SH-SY5Y (cell line): ENCODE measurements at regions not wholly inside any gene's neighbourhood (a gene's known extent, or its start where the extent isn't known, plus 50 kb on each side); places are given as distances from the start of the nearest gene placed in this dataset.

Source experiments
- GATA2 ChIP-seq: IDR thresholded peaks from 2 replicates; pipeline ENCODE4 v1.6.1; 2011; ENCODE audit warnings: mild to moderate bottlenecking, low read depth, low read length
- GATA3 ChIP-seq: IDR thresholded peaks from 2 replicates; pipeline ENCODE4 v1.6.1; 2011; ENCODE audit warnings: low read depth, mild to moderate bottlenecking, low read length, moderate library complexity

DNA sequence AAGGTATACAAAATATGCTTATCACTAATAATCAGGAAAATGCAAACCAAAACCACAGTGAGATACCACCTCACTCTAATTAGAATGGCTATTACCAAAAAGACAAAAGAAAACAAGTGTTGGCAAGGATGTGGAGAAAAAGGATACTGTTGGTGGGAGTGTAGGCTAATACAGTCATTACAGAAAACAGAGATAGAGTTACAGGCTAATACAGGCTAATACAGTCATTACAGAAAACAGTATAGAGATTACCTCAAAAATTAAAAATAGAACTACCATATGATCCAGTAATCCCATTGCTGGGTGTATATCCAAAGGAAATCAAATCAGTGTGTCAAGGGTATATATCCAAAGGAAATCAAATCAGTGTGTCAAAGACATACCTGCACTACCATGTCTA, 238.4 kb downstream of the PLPP3 start:
- TF ChIP-seq GATA3 (no peak), GATA2 (no peak)
